Neural cell (in vitro differentiated cells): ENCODE measurements at regions not wholly inside any gene's neighbourhood (a gene's known extent, or its start where the extent isn't known, plus 50 kb on each side); places are given as distances from the start of the nearest gene placed in this dataset.

Experiments used
- H2AFZ ChIP-seq: fragments of 200-600, 300-800 bp; sonication (generic), shearing (Covaris generic); 2 replicates; pipeline ENCODE4 v1.6.0; 2014; ENCODE audit warnings: low read depth, mild to moderate bottlenecking, antibody characterized with exemption, low read length, moderate library complexity
- H3F3A ChIP-seq: fragments of 200-600 bp; shearing (Covaris generic); 2 replicates; pipeline ENCODE4 v1.6.1; 2016; ENCODE audit warnings: mild to moderate bottlenecking, moderate library complexity, mixed read lengths, antibody characterized with exemption, low read length; ENCODE audit not compliant: insufficient read depth, poor library complexity, severe bottlenecking
- H3K27ac ChIP-seq: fragments of 200-600, 300-800 bp; sonication (generic), shearing (Covaris generic); 2 replicates; pipeline ENCODE4 v1.5.1; 2014; ENCODE audit warnings: mild to moderate bottlenecking, low read length, moderate library complexity
- H3K27me3 ChIP-seq: fragments of 300-800, 200-600 bp; sonication (generic), shearing (Covaris generic); 2 replicates; pipeline ENCODE4 v1.6.0; 2014; ENCODE audit warnings: mild to moderate bottlenecking, low read depth, low read length, moderate library complexity; ENCODE audit not compliant: insufficient read depth
- H3K36me3 ChIP-seq: fragments of 300-800, 200-600 bp; sonication (generic), shearing (Covaris generic); 2 replicates; pipeline ENCODE4 v1.5.1; 2014; ENCODE audit warnings: mild to moderate bottlenecking, antibody characterized with exemption, low read length, moderate library complexity; ENCODE audit not compliant: insufficient read depth
- H3K4me2 ChIP-seq: fragments of 300-800, 200-600 bp; sonication (generic), shearing (Covaris generic); 2 replicates; pipeline ENCODE4 v1.6.0; 2014; ENCODE audit warnings: mild to moderate bottlenecking, low read length
- H3K4me3 ChIP-seq: fragments of 300-800, 200-600 bp; sonication (generic), shearing (Covaris generic); 2 replicates; pipeline ENCODE4 v1.5.1; 2014; ENCODE audit warnings: mild to moderate bottlenecking, low read length, moderate library complexity
- H3K79me2 ChIP-seq: fragments of 200-600 bp; shearing (Covaris generic); replicated peaks from 2 replicates; pipeline ENCODE4 v1.6.0; 2014; ENCODE audit warnings: mild to moderate bottlenecking, low read length, moderate library complexity; ENCODE audit not compliant: insufficient read depth
- H3K9ac ChIP-seq: fragments of 300-800, 200-600 bp; sonication (generic), shearing (Covaris generic); 2 replicates; pipeline ENCODE4 v1.6.1; 2016; ENCODE audit warnings: mild to moderate bottlenecking, low read length, mixed read lengths
- H3K9me2 ChIP-seq: fragments of 200-600 bp; shearing (Covaris generic); 2 replicates; pipeline ENCODE4 v1.6.1; 2016; ENCODE audit warnings: mild to moderate bottlenecking, low read length, mixed read lengths; ENCODE audit not compliant: insufficient read depth
- H3K9me3 ChIP-seq: fragments of 200-600, 300-800 bp; sonication (generic), shearing (Covaris generic); 2 replicates; pipeline ENCODE4 v1.6.1; 2016; ENCODE audit warnings: mild to moderate bottlenecking, mixed run types, low read length, moderate library complexity, mixed read lengths
- H4K20me1 ChIP-seq: fragments of 200-600 bp; shearing (Covaris generic); 2 replicates; pipeline ENCODE4 v1.6.1; 2016; ENCODE audit warnings: mild to moderate bottlenecking, mixed run types; ENCODE audit not compliant: insufficient read depth
- EP300 ChIP-seq: fragments of 450-650 bp; conservative IDR thresholded peaks from 2 replicates; pipeline ENCODE4 v1.6.1; 2014; ENCODE audit warnings: antibody characterized with exemption, mild to moderate bottlenecking, moderate library complexity; ENCODE audit not compliant: poor library complexity, severe bottlenecking
- EZH2 ChIP-seq: fragments of 200-600, 300-800 bp; shearing (Covaris generic), sonication (generic); IDR thresholded peaks from 2 replicates; pipeline ENCODE4 v1.6.1; 2014; ENCODE audit warnings: antibody characterized with exemption, low read length, borderline replicate concordance, mild to moderate bottlenecking; ENCODE audit not compliant: insufficient read depth, poor library complexity, severe bottlenecking
- MXI1 ChIP-seq: fragments of 450-650 bp; conservative IDR thresholded peaks from 2 replicates; pipeline ENCODE4 v1.6.1; 2014; ENCODE audit warnings: antibody characterized with exemption, mild to moderate bottlenecking; ENCODE audit not compliant: poor library complexity, severe bottlenecking
- POLR2AphosphoS5 ChIP-seq: IDR thresholded peaks from 2 replicates; pipeline ENCODE4 v1.6.1; 2012
- RAD21 ChIP-seq: fragments of 450-650 bp; conservative IDR thresholded peaks from 2 replicates; pipeline ENCODE4 v1.6.1; 2014; ENCODE audit warnings: antibody characterized with exemption, mild to moderate bottlenecking, moderate library complexity
- SMC3 ChIP-seq: fragments of 450-650 bp; conservative IDR thresholded peaks from 2 replicates; pipeline ENCODE4 v1.6.1; 2014; ENCODE audit warnings: antibody characterized with exemption, mild to moderate bottlenecking, moderate library complexity; ENCODE audit not compliant: poor library complexity
- TAF1 ChIP-seq: IDR thresholded peaks from 2 replicates; pipeline ENCODE4 v1.6.1; 2012; ENCODE audit warnings: low read depth
- TF ChIP-seq, protein P1 (sequence below): IDR thresholded peaks from 2 replicates; pipeline ENCODE4 v1.6.1; 2012; ENCODE audit warnings: borderline replicate concordance
- TF ChIP-seq, protein P2 (sequence below): fragments of 450-650 bp; IDR thresholded peaks from 2 replicates; pipeline ENCODE4 v1.5.1; 2014; ENCODE audit warnings: antibody characterized with exemption, mild to moderate bottlenecking, moderate library complexity; ENCODE audit not compliant: poor library complexity, severe bottlenecking

DNA sequence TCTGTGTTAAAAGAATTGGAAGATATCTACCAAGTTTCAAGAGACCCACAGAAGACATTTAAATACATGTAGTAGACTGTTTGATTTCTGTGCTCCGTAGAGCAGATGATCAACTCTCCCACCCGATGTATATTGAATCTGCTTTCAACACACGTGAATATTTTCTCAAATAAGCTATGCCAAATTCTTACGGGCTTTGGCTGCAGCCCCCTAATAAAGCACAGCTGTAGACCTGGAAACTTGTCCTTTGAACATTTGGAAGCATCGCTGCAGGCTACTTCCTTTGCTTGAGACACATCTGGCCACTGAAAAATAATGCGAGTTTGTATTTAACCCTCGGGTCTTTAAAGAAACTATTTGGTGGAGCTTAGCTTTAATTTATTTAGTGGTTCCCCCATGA lies 98.3 kb upstream of the SELENOK start:
- no peak overlapping the region for H2AFZ ChIP-seq
- TF ChIP-seq SMC3 (no peak), EZH2 (no peak), TAF1 (no peak), POLR2AphosphoS5 (no peak), RAD21 (no peak), EP300 (no peak), MXI1 (no peak)
- TF ChIP-seq, protein P1, sequence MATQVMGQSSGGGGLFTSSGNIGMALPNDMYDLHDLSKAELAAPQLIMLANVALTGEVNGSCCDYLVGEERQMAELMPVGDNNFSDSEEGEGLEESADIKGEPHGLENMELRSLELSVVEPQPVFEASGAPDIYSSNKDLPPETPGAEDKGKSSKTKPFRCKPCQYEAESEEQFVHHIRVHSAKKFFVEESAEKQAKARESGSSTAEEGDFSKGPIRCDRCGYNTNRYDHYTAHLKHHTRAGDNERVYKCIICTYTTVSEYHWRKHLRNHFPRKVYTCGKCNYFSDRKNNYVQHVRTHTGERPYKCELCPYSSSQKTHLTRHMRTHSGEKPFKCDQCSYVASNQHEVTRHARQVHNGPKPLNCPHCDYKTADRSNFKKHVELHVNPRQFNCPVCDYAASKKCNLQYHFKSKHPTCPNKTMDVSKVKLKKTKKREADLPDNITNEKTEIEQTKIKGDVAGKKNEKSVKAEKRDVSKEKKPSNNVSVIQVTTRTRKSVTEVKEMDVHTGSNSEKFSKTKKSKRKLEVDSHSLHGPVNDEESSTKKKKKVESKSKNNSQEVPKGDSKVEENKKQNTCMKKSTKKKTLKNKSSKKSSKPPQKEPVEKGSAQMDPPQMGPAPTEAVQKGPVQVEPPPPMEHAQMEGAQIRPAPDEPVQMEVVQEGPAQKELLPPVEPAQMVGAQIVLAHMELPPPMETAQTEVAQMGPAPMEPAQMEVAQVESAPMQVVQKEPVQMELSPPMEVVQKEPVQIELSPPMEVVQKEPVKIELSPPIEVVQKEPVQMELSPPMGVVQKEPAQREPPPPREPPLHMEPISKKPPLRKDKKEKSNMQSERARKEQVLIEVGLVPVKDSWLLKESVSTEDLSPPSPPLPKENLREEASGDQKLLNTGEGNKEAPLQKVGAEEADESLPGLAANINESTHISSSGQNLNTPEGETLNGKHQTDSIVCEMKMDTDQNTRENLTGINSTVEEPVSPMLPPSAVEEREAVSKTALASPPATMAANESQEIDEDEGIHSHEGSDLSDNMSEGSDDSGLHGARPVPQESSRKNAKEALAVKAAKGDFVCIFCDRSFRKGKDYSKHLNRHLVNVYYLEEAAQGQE, result no peak
- TF ChIP-seq, protein P2, sequence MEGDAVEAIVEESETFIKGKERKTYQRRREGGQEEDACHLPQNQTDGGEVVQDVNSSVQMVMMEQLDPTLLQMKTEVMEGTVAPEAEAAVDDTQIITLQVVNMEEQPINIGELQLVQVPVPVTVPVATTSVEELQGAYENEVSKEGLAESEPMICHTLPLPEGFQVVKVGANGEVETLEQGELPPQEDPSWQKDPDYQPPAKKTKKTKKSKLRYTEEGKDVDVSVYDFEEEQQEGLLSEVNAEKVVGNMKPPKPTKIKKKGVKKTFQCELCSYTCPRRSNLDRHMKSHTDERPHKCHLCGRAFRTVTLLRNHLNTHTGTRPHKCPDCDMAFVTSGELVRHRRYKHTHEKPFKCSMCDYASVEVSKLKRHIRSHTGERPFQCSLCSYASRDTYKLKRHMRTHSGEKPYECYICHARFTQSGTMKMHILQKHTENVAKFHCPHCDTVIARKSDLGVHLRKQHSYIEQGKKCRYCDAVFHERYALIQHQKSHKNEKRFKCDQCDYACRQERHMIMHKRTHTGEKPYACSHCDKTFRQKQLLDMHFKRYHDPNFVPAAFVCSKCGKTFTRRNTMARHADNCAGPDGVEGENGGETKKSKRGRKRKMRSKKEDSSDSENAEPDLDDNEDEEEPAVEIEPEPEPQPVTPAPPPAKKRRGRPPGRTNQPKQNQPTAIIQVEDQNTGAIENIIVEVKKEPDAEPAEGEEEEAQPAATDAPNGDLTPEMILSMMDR, result no peak

DNA sequence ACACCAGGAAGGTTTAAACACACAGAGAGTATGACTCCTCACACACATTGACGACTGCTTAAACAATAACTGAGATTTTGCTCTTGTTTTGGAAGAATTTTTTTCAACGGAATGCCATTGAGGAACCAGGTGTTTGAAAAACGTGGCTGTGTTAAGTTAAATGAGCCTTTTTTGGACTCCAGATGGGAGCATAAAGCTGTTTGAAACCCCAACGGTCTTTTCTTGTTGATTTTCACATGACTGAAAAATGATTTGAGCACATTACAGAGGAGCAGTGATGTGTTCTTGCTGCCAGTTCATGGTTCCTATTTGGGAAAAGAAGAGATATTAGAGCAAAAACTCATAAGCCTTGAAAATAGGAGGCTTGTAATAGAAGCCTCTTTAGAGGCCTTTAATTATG lies 97.8 kb upstream of the SELENOK start:
- Histone ChIP-seq H2AFZ (no peak overlapping the region), H3K36me3 (no peaks in the 10 kb centered on the region), H3K9ac (no peak overlapping the region), H3K9me3 (no peaks in the 10 kb centered on the region), H3F3A (no peaks in the 10 kb centered on the region), H4K20me1 (no peaks in the 10 kb centered on the region), H3K4me2 (no peak overlapping the region), H3K27me3 (no peaks in the 10 kb centered on the region), H3K4me3 (no peak overlapping the region), H3K79me2 (no peaks in the 10 kb centered on the region), H3K27ac (no peak overlapping the region), H3K9me2 (no peaks in the 10 kb centered on the region)
- TF ChIP-seq POLR2AphosphoS5 (no peak), EZH2 (no peak)
- TF ChIP-seq, protein P1, result no peak

More for the DNA sequence above, 98.3 kb upstream of the SELENOK start:
- no peaks in the 10 kb centered on the region for H3K9me2 ChIP-seq
- H3K79me2 ChIP-seq, result no peaks in the 10 kb centered on the region
- no peaks in the 10 kb centered on the region for H3K36me3 ChIP-seq
- no peak overlapping the region for H3K9ac ChIP-seq
- H3F3A ChIP-seq, result no peaks in the 10 kb centered on the region
- no peaks in the 10 kb centered on the region for H4K20me1 ChIP-seq
- no peak overlapping the region for H3K4me2 ChIP-seq
- no peak overlapping the region for H3K27ac ChIP-seq
- no peak overlapping the region for H3K4me3 ChIP-seq
- H3K9me3 ChIP-seq, result no peaks in the 10 kb centered on the region
- no peaks in the 10 kb centered on the region for H3K27me3 ChIP-seq
